Stimulated activated CD4-positive, alpha-beta T cell treated with anti-CD3 and anti-CD28 coated beads, Interleukin-2, amount 100 ng/mL, for 24 hours (primary cell): ENCODE measurements at regions not wholly inside any gene's neighbourhood (a gene's known extent, or its start where the extent isn't known, plus 50 kb on each side); places are given as distances from the start of the nearest gene placed in this dataset.
"Not testable (repeated sequence)": the region's sequence is repeated elsewhere in the genome, so short reads cannot be mapped to it uniquely, and the experiment has no call there.

Experiments
- DNase-seq, 2 donors: peaks; one replicate each; pipeline ENCODE4 v3.0.0-alpha.2; 2020

GRCh38 chr1:235059221-235059620, 69.4 kb downstream of the TOMM20 start:
- no peak for DNase-seq

- no peak for DNase-seq
Observed at GRCh38 chr1:235058695-235059094, 69.9 kb downstream of the TOMM20 start.

- no peak for DNase-seq
Observed at GRCh38 chr1:235057385-235058306, 71.0 kb downstream of the TOMM20 start.

GRCh38 chr1:235056937-235057336, 71.7 kb downstream of the TOMM20 start:
- DNase-seq = peak in 1 of 2 donors; percentile 23

- DNase-seq = no peak
Observed at GRCh38 chr1:235054936-235055335, 73.7 kb downstream of the TOMM20 start.

- DNase-seq = no peak
Observed at GRCh38 chr1:235054466-235054865, 74.2 kb downstream of the TOMM20 start.

- DNase-seq = no peak
Observed at GRCh38 chr1:235052067-235053008, 76.3 kb downstream of the TOMM20 start.

- no peak for DNase-seq
Observed at GRCh38 chr1:235051521-235051920, 77.1 kb downstream of the TOMM20 start.

GRCh38 chr1:235050911-235051360, 77.7 kb downstream of the TOMM20 start:
- DNase-seq = peak in 1 of 2 donors; percentile 32

GRCh38 chr1:235049716-235050378, 78.8 kb downstream of the TOMM20 start:
- not testable (repeated sequence) for DNase-seq

GRCh38 chr1:235049217-235049616, 79.4 kb downstream of the TOMM20 start:
- DNase-seq = no peak

- no peak for DNase-seq
Observed at GRCh38 chr1:235047331-235047871, 81.2 kb downstream of the TOMM20 start.

- no peak for DNase-seq
Observed at GRCh38 chr1:235045921-235046601, 82.6 kb downstream of the TOMM20 start.

- DNase-seq = no peak
Observed at GRCh38 chr1:235045034-235045690, 83.5 kb downstream of the TOMM20 start.

GRCh38 chr1:235043234-235043633, 85.4 kb downstream of the TOMM20 start:
- no peak for DNase-seq

- DNase-seq = no peak
Observed at GRCh38 chr1:235038701-235039100, 89.9 kb downstream of the TOMM20 start.

- no peak for DNase-seq
Observed at GRCh38 chr1:235035928-235036327, 92.7 kb downstream of the TOMM20 start.

GRCh38 chr1:235030919-235031596, 97.6 kb downstream of the TOMM20 start:
- no peak for DNase-seq

GRCh38 chr1:235027862-235028250, 100.8 kb downstream of the TOMM20 start:
- DNase-seq = no peak

- DNase-seq = no peak
Observed at GRCh38 chr1:235027076-235027861, 101.4 kb downstream of the TOMM20 start.
